ENCODE measurements at regions not wholly inside any gene's neighbourhood (a gene's known extent, or its start where the extent isn't known, plus 50 kb on each side); places are given as distances from the start of the nearest gene placed in this dataset.

GRCh38 chr2:121004950-121005349, 269.3 kb downstream of the GLI2 start:
- POLR2A ChIA-PET: no interaction called here
- peaks cover 17% of the 10 kb centered on the region for H3K4me1 ChIP-seq
- TF ChIP-seq, protein P1, sequence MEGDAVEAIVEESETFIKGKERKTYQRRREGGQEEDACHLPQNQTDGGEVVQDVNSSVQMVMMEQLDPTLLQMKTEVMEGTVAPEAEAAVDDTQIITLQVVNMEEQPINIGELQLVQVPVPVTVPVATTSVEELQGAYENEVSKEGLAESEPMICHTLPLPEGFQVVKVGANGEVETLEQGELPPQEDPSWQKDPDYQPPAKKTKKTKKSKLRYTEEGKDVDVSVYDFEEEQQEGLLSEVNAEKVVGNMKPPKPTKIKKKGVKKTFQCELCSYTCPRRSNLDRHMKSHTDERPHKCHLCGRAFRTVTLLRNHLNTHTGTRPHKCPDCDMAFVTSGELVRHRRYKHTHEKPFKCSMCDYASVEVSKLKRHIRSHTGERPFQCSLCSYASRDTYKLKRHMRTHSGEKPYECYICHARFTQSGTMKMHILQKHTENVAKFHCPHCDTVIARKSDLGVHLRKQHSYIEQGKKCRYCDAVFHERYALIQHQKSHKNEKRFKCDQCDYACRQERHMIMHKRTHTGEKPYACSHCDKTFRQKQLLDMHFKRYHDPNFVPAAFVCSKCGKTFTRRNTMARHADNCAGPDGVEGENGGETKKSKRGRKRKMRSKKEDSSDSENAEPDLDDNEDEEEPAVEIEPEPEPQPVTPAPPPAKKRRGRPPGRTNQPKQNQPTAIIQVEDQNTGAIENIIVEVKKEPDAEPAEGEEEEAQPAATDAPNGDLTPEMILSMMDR (IDR thresholded peaks at IDR 0.05; ENCODE audit: insufficient read depth in 1 of 2, low read depth in 1 of 2, low read length in 1 of 2, severe bottlenecking in 1 of 2, unreplicated experiment in 1 of 2): no peak
- Mint-ChIP-seq H3K9me3 (ENCODE audit: unreplicated experiment) (peaks cover 7% of the 10 kb centered on the region), H3K27me3 (ENCODE audit: insufficient read depth, unreplicated experiment) (no peaks in the 10 kb centered on the region), H3K36me3 (ENCODE audit: insufficient read depth, unreplicated experiment) (no peaks in the 10 kb centered on the region), H3K4me3 (ENCODE audit: unreplicated experiment) (no peak overlapping the region), H3K4me1 (ENCODE audit: low read depth, unreplicated experiment) (peaks cover 19% of the 10 kb centered on the region), H3K27ac (ENCODE audit: unreplicated experiment) (no peak overlapping the region)
- intact Hi-C loops (cut with micrococcal nuclease; ENCODE audit: unreplicated experiment): no loop called here
- H3K36me3 ChIP-seq (ENCODE audit: control insufficient read depth, insufficient read depth, low read length): no peaks in the 10 kb centered on the region
- BruUV-seq (replicated peaks): no TSS peak
- H3K27me3 ChIP-seq (replicated peaks; ENCODE audit: control insufficient read depth, insufficient read depth, low read length): no peaks in the 10 kb centered on the region
- CTCF ChIA-PET: interaction anchor here (1.0 kb wide), 1 partner anchor 11 kb away, joined by 3 read pairs; no protein-coding TSS in a partner anchor
- DNase-seq: no peak
- H3K9me3 ChIP-seq: no peaks in the 10 kb centered on the region
- no peak overlapping the region for H3K4me3 ChIP-seq (ENCODE audit: low read depth, low read length)

DNA sequence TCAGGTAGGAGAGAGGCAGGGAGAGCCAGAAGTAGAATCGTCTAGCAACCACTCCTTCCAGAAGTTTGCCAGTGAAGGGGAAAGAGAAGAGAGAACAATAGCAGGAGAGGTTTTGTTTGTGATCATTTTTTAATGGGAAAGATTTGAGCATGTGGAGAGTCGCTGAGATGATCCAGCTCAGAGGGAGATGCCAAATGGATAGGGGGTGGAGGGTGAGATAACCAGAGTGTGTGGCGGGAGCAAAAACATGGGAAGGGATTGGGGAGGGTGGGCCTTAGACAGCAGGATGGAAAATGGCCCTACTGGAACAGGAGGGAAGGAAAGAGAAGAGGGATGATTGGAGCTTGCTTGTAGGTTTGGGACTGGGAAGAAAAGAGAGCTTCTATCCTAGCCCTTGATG, 269.8 kb downstream of the GLI2 start:
- Mint-ChIP-seq H3K27me3 (ENCODE audit: insufficient read depth, unreplicated experiment) (no peaks in the 10 kb centered on the region), H3K36me3 (ENCODE audit: insufficient read depth, unreplicated experiment) (no peaks in the 10 kb centered on the region), H3K27ac (ENCODE audit: unreplicated experiment) (no peak overlapping the region)

GRCh38 chr2:121006743-121007489, 271.2 kb downstream of the GLI2 start:
- TF ChIP-seq, protein P1 (IDR thresholded peaks at IDR 0.05; ENCODE audit: insufficient read depth in 1 of 2, low read depth in 1 of 2, low read length in 1 of 2, severe bottlenecking in 1 of 2, unreplicated experiment in 1 of 2): no peak
- H3K4me1 Mint-ChIP-seq (ENCODE audit: low read depth, unreplicated experiment): peaks cover 18% of the 10 kb centered on the region
- no peaks in the 10 kb centered on the region for H3K36me3 Mint-ChIP-seq (ENCODE audit: insufficient read depth, unreplicated experiment)
- Histone ChIP-seq H3K9me3 (peaks cover 7% of the 10 kb centered on the region), H3K36me3 (ENCODE audit: control insufficient read depth, insufficient read depth, low read length) (no peaks in the 10 kb centered on the region), H3K4me3 (ENCODE audit: low read depth, low read length) (no peak overlapping the region), H3K4me1 (peaks cover 17% of the 10 kb centered on the region), H3K27me3 (replicated peaks; ENCODE audit: control insufficient read depth, insufficient read depth, low read length) (no peaks in the 10 kb centered on the region)
- no peak overlapping the region for H3K27ac Mint-ChIP-seq (ENCODE audit: unreplicated experiment)
- ChIA-PET CTCF (no interaction called here), POLR2A (no interaction called here)
- peaks cover 12% of the 10 kb centered on the region for H3K9me3 Mint-ChIP-seq (ENCODE audit: unreplicated experiment)
- no TSS peak for BruUV-seq (replicated peaks)
- no peaks in the 10 kb centered on the region for H3K27me3 Mint-ChIP-seq (ENCODE audit: insufficient read depth, unreplicated experiment)
- DNase-seq: no peak
- no peak overlapping the region for H3K4me3 Mint-ChIP-seq (ENCODE audit: unreplicated experiment)
- intact Hi-C loops (cut with micrococcal nuclease; ENCODE audit: unreplicated experiment): no loop called here

More for the DNA sequence above, 269.8 kb downstream of the GLI2 start:
- Mint-ChIP-seq H3K4me3 (ENCODE audit: unreplicated experiment) (no peak overlapping the region), H3K4me1 (ENCODE audit: low read depth, unreplicated experiment) (peaks cover 19% of the 10 kb centered on the region), H3K9me3 (ENCODE audit: unreplicated experiment) (peaks cover 3% of the 10 kb centered on the region)
- Histone ChIP-seq H3K9me3 (no peaks in the 10 kb centered on the region), H3K4me1 (peaks cover 17% of the 10 kb centered on the region), H3K36me3 (ENCODE audit: control insufficient read depth, insufficient read depth, low read length) (no peaks in the 10 kb centered on the region), H3K4me3 (ENCODE audit: low read depth, low read length) (no peak overlapping the region), H3K27me3 (replicated peaks; ENCODE audit: control insufficient read depth, insufficient read depth, low read length) (no peaks in the 10 kb centered on the region)
- no peak for DNase-seq
- intact Hi-C loops (cut with micrococcal nuclease; ENCODE audit: unreplicated experiment): no loop called here
- BruUV-seq (replicated peaks): no TSS peak
- TF ChIP-seq, protein P1 (IDR thresholded peaks at IDR 0.05; ENCODE audit: insufficient read depth in 1 of 2, low read depth in 1 of 2, low read length in 1 of 2, severe bottlenecking in 1 of 2, unreplicated experiment in 1 of 2): no peak
- ChIA-PET POLR2A (no interaction called here), CTCF (interaction anchor here (0.6 to 1.0 kb wide), 2 partner anchors 10 to 657 kb away, joined by 3 to 6 read pairs; no protein-coding TSS in a partner anchor)

Data from Caco-2 (cell line).